ENCODE measurements at regions not wholly inside any gene's neighbourhood (a gene's known extent, or its start where the extent isn't known, plus 50 kb on each side); places are given as distances from the start of the nearest gene placed in this dataset.

DNA sequence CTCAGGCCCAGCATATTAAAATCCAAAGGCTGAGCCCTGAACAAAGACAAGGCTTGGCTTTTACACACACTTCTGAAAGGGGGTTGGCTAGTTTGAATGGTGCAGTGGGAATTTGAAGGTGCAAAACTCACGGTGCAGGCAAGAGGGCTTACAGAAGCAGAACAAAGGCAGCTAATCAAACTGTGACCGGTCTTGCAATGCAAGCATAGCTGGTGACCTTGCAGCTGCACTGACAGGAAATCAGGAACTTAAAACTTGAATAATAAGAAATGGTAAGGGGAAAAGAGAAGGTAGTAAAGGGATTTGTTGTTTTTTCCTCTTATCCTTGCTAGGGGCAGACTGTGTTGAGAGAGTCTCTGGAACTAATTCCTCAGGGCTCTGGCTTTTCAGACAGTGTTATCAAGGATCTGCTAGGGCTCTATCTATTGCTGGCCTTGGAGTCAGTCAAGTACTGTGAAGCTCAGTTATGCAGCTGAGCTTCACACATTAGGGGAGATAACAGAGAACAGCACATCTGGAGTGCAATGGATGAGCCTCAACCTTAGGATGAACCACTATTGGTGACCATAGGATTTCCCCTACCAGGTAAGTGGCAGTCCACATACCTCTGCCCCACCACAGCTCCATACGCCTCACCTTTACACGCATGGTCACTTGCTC lies 97.6 kb downstream of the PPIAL4G start:
- TF ChIP-seq CTCF (IDR thresholded peaks at IDR 0.05) (no peak), POLR2A (IDR thresholded peaks at IDR 0.05) (no peak), POLR2AphosphoS5 (IDR thresholded peaks at IDR 0.05; ENCODE audit: insufficient read depth in 1 of 2, low read depth in 1 of 2) (no peak)

All from vagina (tissue), 2 donors.